ENCODE measurements at regions not wholly inside any gene's neighbourhood (a gene's known extent, or its start where the extent isn't known, plus 50 kb on each side); places are given as distances from the start of the nearest gene placed in this dataset.

DNA sequence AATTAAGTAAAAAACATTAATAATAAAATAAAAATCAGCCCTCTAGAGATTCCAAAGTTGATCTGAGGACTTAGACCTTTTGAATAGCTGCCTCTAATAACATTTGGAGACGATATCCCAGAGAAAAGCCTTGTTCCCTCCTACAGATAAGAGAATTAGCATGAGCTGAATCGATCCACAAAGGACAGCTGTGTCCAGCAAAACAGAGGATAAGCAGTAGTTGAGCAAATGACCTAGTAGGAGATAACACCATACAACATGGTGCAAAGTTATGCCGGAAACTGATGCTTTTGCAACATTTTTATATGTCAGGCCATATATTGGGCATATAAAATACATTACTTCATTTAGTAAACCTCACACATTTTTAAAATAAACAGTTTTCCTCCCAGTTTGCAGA lies 212.2 kb upstream of the PRR16 start:
- Histone ChIP-seq H3K9ac (ENCODE audit: insufficient read depth in 1 of 2, low read depth in 2 of 2, low read length in 2 of 2) (no peak overlapping the region), H3K27me3 (ENCODE audit: control insufficient read depth in 2 of 2, insufficient read depth in 2 of 2, low read length in 2 of 2) (no peaks in the 10 kb centered on the region), H3K4me1 (replicated peaks in 1 of 2; ENCODE audit: control insufficient read depth in 2 of 2, insufficient read depth in 2 of 2, low read length in 2 of 2) (no peaks in the 10 kb centered on the region), H3K4me2 (ENCODE audit: insufficient read depth, low read length) (no peak overlapping the region), H3K9me1 (ENCODE audit: control insufficient read depth, insufficient read depth, low read length) (no peaks in the 10 kb centered on the region), H4K20me1 (replicated peaks; ENCODE audit: control insufficient read depth, insufficient read depth, low read length) (no peaks in the 10 kb centered on the region), H3K79me2 (ENCODE audit: control insufficient read depth, insufficient read depth, low read length) (no peaks in the 10 kb centered on the region), H3K4me3 (no peak overlapping the region), H3K36me3 (ENCODE audit: control insufficient read depth, insufficient read depth, low read length) (no peaks in the 10 kb centered on the region), H2AFZ (ENCODE audit: low read depth, low read length) (no peak overlapping the region), H3K27ac (ENCODE audit: extremely low read depth, low read depth, low read length) (no peak overlapping the region), H3K9me3 (replicated peaks; ENCODE audit: control insufficient read depth, insufficient read depth, low read depth, low read length) (no peaks in the 10 kb centered on the region)
- ATAC-seq, result no peak
- in situ Hi-C loops (cut with MboI) (no loop called here), intact Hi-C loops (cut with micrococcal nuclease) (no loop called here)
- FAIRE-seq, result no peak
- CTCF ChIA-PET (ENCODE audit: low intra/inter-chr PET ratio), result no interaction called here
- no peak for DNase-seq (ENCODE audit: extremely low read depth in 1 of 4, low spot score in 3 of 4)
- POLR2A ChIA-PET, result no interaction called here
- no peak for TF ChIP-seq KDM5B (IDR thresholded peaks at IDR 0.05; ENCODE audit: insufficient replicate concordance, low read depth, low read length)
- TF ChIP-seq ZNF707 (CRISPR knock-in tag; conservative IDR thresholded peaks at IDR 0.05), result no peak
- TF ChIP-seq NR2C1 (IDR thresholded peaks at IDR 0.05), result no peak
- TF ChIP-seq NR2C1 (tag; IDR thresholded peaks at IDR 0.05), result no peak
- TF ChIP-seq ZNF57 (CRISPR knock-in tag; IDR thresholded peaks at IDR 0.05), result no peak
- TF ChIP-seq SREBF2 (CRISPR knock-in tag; IDR thresholded peaks at IDR 0.05), result no peak
- no peak for TF ChIP-seq ZNF121 (CRISPR knock-in tag; conservative IDR thresholded peaks at IDR 0.05)
- TF ChIP-seq ZNF445 (CRISPR knock-in tag; IDR thresholded peaks at IDR 0.05; ENCODE audit: low read depth), result no peak
- no peak for TF ChIP-seq HDAC3 (IDR thresholded peaks at IDR 0.05; ENCODE audit: borderline replicate concordance, partially characterized antibody)
- no peak for TF ChIP-seq TRIM24 (IDR thresholded peaks at IDR 0.05)
- no peak for TF ChIP-seq ZNF740 (CRISPR knock-in tag; IDR thresholded peaks at IDR 0.05)
- no peak for TF ChIP-seq ZNF740 (tag; IDR thresholded peaks at IDR 0.05)
- TF ChIP-seq TEAD4 (IDR thresholded peaks at IDR 0.05; ENCODE audit: low read length), result no peak
- no peak for TF ChIP-seq TEAD4 (CRISPR knock-in tag; IDR thresholded peaks at IDR 0.05; ENCODE audit: borderline replicate concordance)
- TF ChIP-seq CEBPB (tag; IDR thresholded peaks at IDR 0.05), result no peak
- no peak for TF ChIP-seq EGR1 (conservative IDR thresholded peaks at IDR 0.05)
- TF ChIP-seq XRCC4 (IDR thresholded peaks at IDR 0.05; ENCODE audit: extremely low read depth, insufficient read depth, insufficient read length), result no peak
- no TSS peak for BruUV-seq (replicated peaks)
- WGBS (ENCODE audit: insufficient coverage, low coverage, missing lambda C conversion rate), result 6% methylated on average over 3 of the region's 3 CpGs

Data from K562 (cell line).